ENCODE measurements at regions not wholly inside any gene's neighbourhood (a gene's known extent, or its start where the extent isn't known, plus 50 kb on each side); places are given as distances from the start of the nearest gene placed in this dataset.

DNA sequence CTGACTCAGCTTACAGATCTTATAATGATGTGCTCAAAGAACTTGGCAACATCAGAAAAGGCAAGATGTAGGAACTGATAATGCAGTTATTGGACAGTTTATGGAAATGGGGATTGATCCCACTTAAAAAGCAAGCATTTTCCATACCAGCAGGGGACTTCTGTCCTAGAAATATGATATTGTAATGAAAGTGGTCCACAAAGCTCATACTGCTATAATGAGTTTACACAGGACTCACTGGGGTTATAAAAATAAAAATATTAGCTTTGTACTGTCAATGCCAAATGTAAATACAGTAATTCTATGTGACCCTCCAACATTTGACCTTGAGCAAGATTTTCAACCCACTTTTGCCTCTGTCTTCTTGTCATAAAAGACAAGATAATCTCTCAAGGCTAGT, 145.5 kb upstream of the SEM1 start:
- no peak overlapping the region for H3K27ac Mint-ChIP-seq
- H3K14ac ChIP-seq (ENCODE audit: insufficient read depth, low read length) = no peak overlapping the region

More for the DNA sequence above, 145.5 kb upstream of the SEM1 start:
- no peaks in the 10 kb centered on the region for H3K9me3 Mint-ChIP-seq
- Histone ChIP-seq H2BK15ac (ENCODE audit: low read depth, low read length) (no peak overlapping the region), H3K18ac (ENCODE audit: insufficient read length, low read depth, low read length) (no peak overlapping the region), H2BK20ac (ENCODE audit: low read depth, low read length, poor library complexity, severe bottlenecking) (no peak overlapping the region), H3K4ac (ENCODE audit: low read depth, low read length) (no peak overlapping the region), H4K20me1 (ENCODE audit: control insufficient read depth, insufficient read depth, insufficient read length) (no peaks in the 10 kb centered on the region), H3K56ac (ENCODE audit: insufficient read length, low read depth, low read length) (no peak overlapping the region), H3K9ac (ENCODE audit: extremely low read depth, insufficient read length, low read length) (no peak overlapping the region), H2AFZ (ENCODE audit: low read length) (no peak overlapping the region), H3K23ac (ENCODE audit: insufficient read length, low read depth, low read length) (no peak overlapping the region), H3T11ph (ENCODE audit: low read length) (no peak overlapping the region), H2BK5ac (ENCODE audit: insufficient read length, low read length) (no peak overlapping the region), H3K4me1 (ENCODE audit: insufficient read depth, low read length) (no peaks in the 10 kb centered on the region), H3K27ac (ENCODE audit: insufficient read length, low read depth, low read length) (no peak overlapping the region), H3K23me2 (ENCODE audit: insufficient read length, low read depth, low read length, poor library complexity, severe bottlenecking) (no peaks in the 10 kb centered on the region), H4K5ac (ENCODE audit: insufficient read length, low read depth, low read length) (no peak overlapping the region), H3K4me2 (ENCODE audit: insufficient read depth, insufficient read length, low read length) (no peak overlapping the region), H4K8ac (replicated peaks; ENCODE audit: insufficient read length, low read depth, low read length) (no peak overlapping the region), H3K9me3 (ENCODE audit: control insufficient read depth, low read depth, low read length) (no peaks in the 10 kb centered on the region), H3K79me1 (ENCODE audit: insufficient read depth, low read depth, low read length, poor library complexity, severe bottlenecking) (no peaks in the 10 kb centered on the region), H3K27me3 (ENCODE audit: insufficient read depth, low read length) (no peaks in the 10 kb centered on the region), H3K79me2 (ENCODE audit: insufficient read depth, low read length) (no peaks in the 10 kb centered on the region), H2BK120ac (ENCODE audit: low read depth, low read length, poor library complexity, severe bottlenecking) (no peak overlapping the region), H2BK12ac (ENCODE audit: insufficient read length, low read depth, low read length) (no peak overlapping the region), H4K91ac (ENCODE audit: insufficient read length, low read depth, low read length) (no peak overlapping the region), H2AK5ac (ENCODE audit: insufficient read length, low read length) (no peak overlapping the region)
- DNase-seq = no peak
- peaks cover 4% of the 10 kb centered on the region for H3K27me3 Mint-ChIP-seq (ENCODE audit: low read depth)
- no peak overlapping the region for H3K4me3 Mint-ChIP-seq
- TF ChIP-seq, protein P1, sequence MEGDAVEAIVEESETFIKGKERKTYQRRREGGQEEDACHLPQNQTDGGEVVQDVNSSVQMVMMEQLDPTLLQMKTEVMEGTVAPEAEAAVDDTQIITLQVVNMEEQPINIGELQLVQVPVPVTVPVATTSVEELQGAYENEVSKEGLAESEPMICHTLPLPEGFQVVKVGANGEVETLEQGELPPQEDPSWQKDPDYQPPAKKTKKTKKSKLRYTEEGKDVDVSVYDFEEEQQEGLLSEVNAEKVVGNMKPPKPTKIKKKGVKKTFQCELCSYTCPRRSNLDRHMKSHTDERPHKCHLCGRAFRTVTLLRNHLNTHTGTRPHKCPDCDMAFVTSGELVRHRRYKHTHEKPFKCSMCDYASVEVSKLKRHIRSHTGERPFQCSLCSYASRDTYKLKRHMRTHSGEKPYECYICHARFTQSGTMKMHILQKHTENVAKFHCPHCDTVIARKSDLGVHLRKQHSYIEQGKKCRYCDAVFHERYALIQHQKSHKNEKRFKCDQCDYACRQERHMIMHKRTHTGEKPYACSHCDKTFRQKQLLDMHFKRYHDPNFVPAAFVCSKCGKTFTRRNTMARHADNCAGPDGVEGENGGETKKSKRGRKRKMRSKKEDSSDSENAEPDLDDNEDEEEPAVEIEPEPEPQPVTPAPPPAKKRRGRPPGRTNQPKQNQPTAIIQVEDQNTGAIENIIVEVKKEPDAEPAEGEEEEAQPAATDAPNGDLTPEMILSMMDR (conservative IDR thresholded peaks at IDR 0.05) = no peak
- peaks cover 0 to 4% of the 10 kb centered on the region in 2 experiments; a peak in 1 of 4 replicates for H3K4me1 Mint-ChIP-seq
- H3K36me3 Mint-ChIP-seq (ENCODE audit: insufficient read depth in 1 of 3, low read depth in 3 of 3) = no peaks in the 10 kb centered on the region
